K562 (cell line): ENCODE measurements at regions not wholly inside any gene's neighbourhood (a gene's known extent, or its start where the extent isn't known, plus 50 kb on each side); places are given as distances from the start of the nearest gene placed in this dataset.

Experiments
- ATAC-seq: fragments of 200-7000 bp; cut with Tn5 transposase; 3 replicates; pipeline ENCODE4 v1.9.1; 2020; ENCODE audit warnings: moderate library complexity
- BruUV-seq: library from RNA; stranded (reverse); fragments of 400-500 nt; replicated peaks from 2 replicates; lab custom pipeline; 2021; lab: Mats Ljungman, UMichigan
- CTCF ChIA-PET: fragments of 300-600 bp; formaldehyde crosslinking; extraction: SDS; loops from one replicate; lab custom pipeline; 2021; ENCODE audit warnings: low intra/inter-chr PET ratio; lab: Yijun Ruan, JAX
- POLR2A ChIA-PET: fragments of 300-600, 350-650 bp; sonication (Branson Sonifier 250); formaldehyde crosslinking; extraction: SDS; loops from one replicate; lab custom pipeline; 2021; ENCODE audit warnings: antibody characterized with exemption, inconsistent platforms; lab: Yijun Ruan, JAX
- DNase-seq, 4 experiments: peaks; one replicate each; pipeline versions ENCODE4 v3.0.0 to v3.0.0-alpha.2; 2011 to 2018; ENCODE audit warnings: low spot score in 3 of 4, mixed read lengths in 3 of 4; ENCODE audit errors: extremely low read depth in 1 of 4
- FAIRE-seq: peaks from 2 replicates; lab custom pipeline; 2011; peaks lifted over from hg19 to GRCh38; lab: Jason Lieb, UNC
- H2AFZ ChIP-seq: 2 replicates; pipeline ENCODE4 v1.6.0; 2011; ENCODE audit warnings: low read depth, low read length, control low read depth, inconsistent platforms
- H3K27ac ChIP-seq: fragments of 200-600 bp; 3 replicates; pipeline ENCODE4 v1.8.0; 2011; ENCODE audit warnings: low read depth, mild to moderate bottlenecking, control low read depth, inconsistent platforms, low read length, moderate library complexity, mixed read lengths; ENCODE audit errors: extremely low read depth
- H3K27me3 ChIP-seq, 2 experiments: fragments of 300-600 bp in 1 of 2; 2 replicates in 1 of 2; 3 replicates in 1 of 2; pipeline versions ENCODE4 v1.6.0 to v1.8.0; 2011; ENCODE audit warnings: inconsistent platforms in 2 of 2, low read length in 2 of 2, mild to moderate bottlenecking in 1 of 2, mixed read lengths in 1 of 2, moderate library complexity in 1 of 2; ENCODE audit not compliant: control insufficient read depth in 2 of 2, insufficient read depth in 2 of 2
- H3K36me3 ChIP-seq: fragments of 300-600 bp; 3 replicates; pipeline ENCODE4 v1.8.0; 2011; ENCODE audit warnings: mild to moderate bottlenecking, low read length, inconsistent platforms; ENCODE audit not compliant: control insufficient read depth, insufficient read depth
- H3K4me1 ChIP-seq, 2 experiments: fragments of 200-600 bp in 1 of 2; replicated peaks in 1 of 2; 2 replicates in 1 of 2; 3 replicates in 1 of 2; pipeline versions ENCODE4 v1.5.1 to v1.8.0; 2011; ENCODE audit warnings: inconsistent platforms in 2 of 2, low read length in 2 of 2, mild to moderate bottlenecking in 1 of 2, mixed read lengths in 1 of 2, moderate library complexity in 1 of 2; ENCODE audit not compliant: control insufficient read depth in 2 of 2, insufficient read depth in 2 of 2
- H3K4me2 ChIP-seq: 2 replicates; pipeline ENCODE4 v1.6.1; 2011; ENCODE audit warnings: low read length, control low read depth, inconsistent platforms, mixed read lengths; ENCODE audit not compliant: insufficient read depth
- H3K4me3 ChIP-seq: fragments of 200-600 bp; sonication (generic), shearing (Covaris generic); 2 replicates; pipeline ENCODE4 v1.5.1; 2016; ENCODE audit warnings: control low read depth, inconsistent platforms
- H3K79me2 ChIP-seq: fragments of 200-600 bp; 3 replicates; pipeline ENCODE4 v1.8.0; 2011; ENCODE audit warnings: low read length, inconsistent platforms; ENCODE audit not compliant: control insufficient read depth, insufficient read depth
- H3K9ac ChIP-seq, 2 experiments: 2 replicates each; pipeline versions ENCODE4 v1.6.0 to v1.6.1; 2011; ENCODE audit warnings: low read depth in 2 of 2, low read length in 2 of 2, control low read depth in 1 of 2, inconsistent platforms in 1 of 2, mild to moderate bottlenecking in 1 of 2, mixed read lengths in 1 of 2; ENCODE audit not compliant: insufficient read depth in 1 of 2
- H3K9me1 ChIP-seq: one replicate; pipeline ENCODE4 v1.6.0; 2011; ENCODE audit warnings: inconsistent platforms, mild to moderate bottlenecking, low read length, moderate library complexity; ENCODE audit not compliant: control insufficient read depth, insufficient read depth
- H3K9me3 ChIP-seq: replicated peaks from 2 replicates; pipeline ENCODE4 v1.5.1; 2011; ENCODE audit warnings: low read depth, low read length, inconsistent platforms; ENCODE audit not compliant: control insufficient read depth, insufficient read depth
- H4K20me1 ChIP-seq: replicated peaks from 2 replicates; pipeline ENCODE4 v1.6.1; 2011; ENCODE audit warnings: low read length, inconsistent platforms, mixed read lengths; ENCODE audit not compliant: control insufficient read depth, insufficient read depth
- MEF2D ChIP-seq: conservative IDR thresholded peaks from 2 replicates; pipeline ENCODE4 v1.6.1; 2016; ENCODE audit warnings: low read depth, missing genetic modification characterization, missing compliant biosample characterization
- NCOA6 ChIP-seq: fragments of 450-650 bp; IDR thresholded peaks from 2 replicates; pipeline ENCODE4 v1.6.1; 2017; ENCODE audit warnings: mild to moderate bottlenecking
- SNIP1 ChIP-seq: fragments of 450-650 bp; IDR thresholded peaks from 2 replicates; pipeline ENCODE4 v1.7.1; 2017; ENCODE audit warnings: low read depth, mild to moderate bottlenecking
- ZNF146 ChIP-seq: IDR thresholded peaks from one replicate; pipeline ENCODE4 v1.6.1; 2018; ENCODE audit warnings: missing compliant biosample characterization; ENCODE audit not compliant: unreplicated experiment
- ZNF408 ChIP-seq: fragments of 250-450 bp; sonication (Bioruptor Pico); IDR thresholded peaks from 2 replicates; pipeline ENCODE4 v1.4.0; 2020; ENCODE audit warnings: low read depth, mild to moderate bottlenecking, moderate library complexity
- ZNF592 ChIP-seq: fragments of 450-650 bp; IDR thresholded peaks from 2 replicates; pipeline ENCODE4 v1.6.1; 2017; ENCODE audit warnings: antibody characterized with exemption, mild to moderate bottlenecking
- WGBS: fragments of 100-300 bp; shearing (Covaris generic); methylation state at CpG from one replicate; pipeline ENCODE4 v1.1.6; 2016; ENCODE audit warnings: low coverage, mixed read lengths; ENCODE audit not compliant: insufficient coverage; ENCODE audit errors: missing lambda C conversion rate; 5-methylcytosine and 5-hydroxymethylcytosine counted together
- in situ Hi-C: fragments of 300-500 bp; cut with MboI; formaldehyde crosslinking; loops from 4 replicates; pipeline ENCODE4 v1.15.0; 2018; ENCODE audit warnings: inconsistent platforms, mixed read lengths
- intact Hi-C: fragments of 100-400 bp; cut with micrococcal nuclease; formaldehyde crosslinking; loops from 2 replicates; pipeline ENCODE4 v1.14.2; 2022
- TF ChIP-seq, protein P1 (sequence below): fragments of 250-450 bp; sonication (Bioruptor Pico); IDR thresholded peaks from 2 replicates; pipeline ENCODE4 v1.8.0; 2022; ENCODE audit warnings: inconsistent platforms, mild to moderate bottlenecking, moderate library complexity, borderline replicate concordance

- Histone ChIP-seq H3K9me1 (no peaks in the 10 kb centered on the region), H2AFZ (no peak overlapping the region), H4K20me1 (no peaks in the 10 kb centered on the region), H3K27me3 (no peaks in the 10 kb centered on the region), H3K4me1 (no peaks in the 10 kb centered on the region), H3K36me3 (no peaks in the 10 kb centered on the region), H3K27ac (no peak overlapping the region), H3K9ac (no peak overlapping the region), H3K79me2 (no peaks in the 10 kb centered on the region), H3K4me3 (no peak overlapping the region), H3K9me3 (no peaks in the 10 kb centered on the region; the same call in 1 of the 2 replicates), H3K4me2 (no peak overlapping the region)
- in situ Hi-C loops = no loop called here
- no TSS peak for BruUV-seq
- ChIA-PET POLR2A (no interaction called here), CTCF (no interaction called here)
- no peak for FAIRE-seq
- ATAC-seq = no peak
- no peak for TF ChIP-seq SNIP1
- TF ChIP-seq MEF2D (tag) = no peak
- TF ChIP-seq, protein P1, sequence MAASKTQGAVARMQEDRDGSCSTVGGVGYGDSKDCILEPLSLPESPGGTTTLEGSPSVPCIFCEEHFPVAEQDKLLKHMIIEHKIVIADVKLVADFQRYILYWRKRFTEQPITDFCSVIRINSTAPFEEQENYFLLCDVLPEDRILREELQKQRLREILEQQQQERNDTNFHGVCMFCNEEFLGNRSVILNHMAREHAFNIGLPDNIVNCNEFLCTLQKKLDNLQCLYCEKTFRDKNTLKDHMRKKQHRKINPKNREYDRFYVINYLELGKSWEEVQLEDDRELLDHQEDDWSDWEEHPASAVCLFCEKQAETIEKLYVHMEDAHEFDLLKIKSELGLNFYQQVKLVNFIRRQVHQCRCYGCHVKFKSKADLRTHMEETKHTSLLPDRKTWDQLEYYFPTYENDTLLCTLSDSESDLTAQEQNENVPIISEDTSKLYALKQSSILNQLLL (CRISPR knock-in tag) = no peak
- no peak for TF ChIP-seq ZNF146 (CRISPR knock-in tag)
- no peak for TF ChIP-seq ZNF408
- no peak for TF ChIP-seq ZNF592
- TF ChIP-seq NCOA6 = no peak
- intact Hi-C loops = no loop called here
- no peak for DNase-seq
- WGBS = 1% methylated on average over 6 of the region's 6 CpGs
These were observed 1114.5 kb downstream of the DSC3 start for GRCh38 chr18:29928081-29928480.
